GM23338 (cell line): ENCODE measurements at regions not wholly inside any gene's neighbourhood (a gene's known extent, or its start where the extent isn't known, plus 50 kb on each side); places are given as distances from the start of the nearest gene placed in this dataset.

Experiments used
- ETS1 ChIP-seq: IDR thresholded peaks from 2 replicates; pipeline ENCODE4 v1.6.1; 2016; ENCODE audit warnings: antibody characterized with exemption
- EZH2 ChIP-seq: fragments of 200-600 bp; sonication (generic); IDR thresholded peaks from one replicate; pipeline ENCODE4 v1.8.0; 2017; ENCODE audit warnings: antibody characterized with exemption, mild to moderate bottlenecking, low read depth; ENCODE audit not compliant: unreplicated experiment
- EZH2phosphoT487 ChIP-seq: fragments of 200-600 bp; sonication (generic); IDR thresholded peaks from one replicate; pipeline ENCODE4 v1.8.1; 2018; ENCODE audit warnings: antibody characterized with exemption; ENCODE audit not compliant: unreplicated experiment
- POLR2AphosphoS5 ChIP-seq: IDR thresholded peaks from 2 replicates; pipeline ENCODE4 v1.6.1; 2016; ENCODE audit warnings: antibody characterized with exemption, low read depth
- REST ChIP-seq: IDR thresholded peaks from one replicate; pipeline ENCODE4 v1.6.1; 2018; ENCODE audit warnings: antibody characterized with exemption; ENCODE audit not compliant: unreplicated experiment
- STAT1 ChIP-seq: IDR thresholded peaks from one replicate; pipeline ENCODE4 v1.6.1; 2016; ENCODE audit warnings: antibody characterized with exemption; ENCODE audit not compliant: unreplicated experiment
- ZNF331 ChIP-seq: fragments of 250-450 bp; sonication (Bioruptor Pico); IDR thresholded peaks from 2 replicates; pipeline ENCODE4 v1.5.0; 2020; ENCODE audit warnings: low read depth, mild to moderate bottlenecking, moderate library complexity
- ZNF462 ChIP-seq: fragments of 250-450 bp; sonication (Bioruptor Pico); IDR thresholded peaks from 2 replicates; pipeline ENCODE4 v1.5.0; 2020; ENCODE audit warnings: mild to moderate bottlenecking, moderate library complexity
- TF ChIP-seq, protein P1 (sequence below), 2 experiments: fragments of 200-600 bp in 1 of 2; sonication (generic) in 1 of 2; conservative IDR thresholded peaks; 2 replicates each; pipeline versions ENCODE4 v1.5.1 to v1.6.1; 2016 to 2017; ENCODE audit warnings: antibody characterized with exemption in 2 of 2, low read depth in 2 of 2, mild to moderate bottlenecking in 2 of 2, moderate library complexity in 1 of 2

DNA sequence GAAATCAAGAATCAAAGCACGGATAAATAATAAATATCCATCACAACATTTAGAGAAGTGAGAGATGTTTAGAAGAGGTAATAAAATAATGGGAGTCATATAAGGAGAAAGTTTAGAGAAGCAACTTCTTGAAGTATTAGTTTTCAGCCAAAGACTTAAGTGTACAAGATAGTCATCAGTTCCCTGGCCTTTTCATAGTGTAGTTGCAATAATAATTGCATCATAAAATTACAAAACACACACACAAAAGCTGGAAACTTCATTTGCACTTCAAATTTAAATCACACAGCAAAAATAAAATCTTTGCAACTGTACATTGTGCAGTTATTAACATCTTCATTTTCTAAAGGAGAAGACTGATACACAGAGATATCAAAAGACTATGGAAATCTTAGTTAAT is 319.1 kb upstream of the RGMB start:
- TF ChIP-seq, protein P1, sequence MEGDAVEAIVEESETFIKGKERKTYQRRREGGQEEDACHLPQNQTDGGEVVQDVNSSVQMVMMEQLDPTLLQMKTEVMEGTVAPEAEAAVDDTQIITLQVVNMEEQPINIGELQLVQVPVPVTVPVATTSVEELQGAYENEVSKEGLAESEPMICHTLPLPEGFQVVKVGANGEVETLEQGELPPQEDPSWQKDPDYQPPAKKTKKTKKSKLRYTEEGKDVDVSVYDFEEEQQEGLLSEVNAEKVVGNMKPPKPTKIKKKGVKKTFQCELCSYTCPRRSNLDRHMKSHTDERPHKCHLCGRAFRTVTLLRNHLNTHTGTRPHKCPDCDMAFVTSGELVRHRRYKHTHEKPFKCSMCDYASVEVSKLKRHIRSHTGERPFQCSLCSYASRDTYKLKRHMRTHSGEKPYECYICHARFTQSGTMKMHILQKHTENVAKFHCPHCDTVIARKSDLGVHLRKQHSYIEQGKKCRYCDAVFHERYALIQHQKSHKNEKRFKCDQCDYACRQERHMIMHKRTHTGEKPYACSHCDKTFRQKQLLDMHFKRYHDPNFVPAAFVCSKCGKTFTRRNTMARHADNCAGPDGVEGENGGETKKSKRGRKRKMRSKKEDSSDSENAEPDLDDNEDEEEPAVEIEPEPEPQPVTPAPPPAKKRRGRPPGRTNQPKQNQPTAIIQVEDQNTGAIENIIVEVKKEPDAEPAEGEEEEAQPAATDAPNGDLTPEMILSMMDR (conservative IDR thresholded peaks at IDR 0.05; ENCODE audit: low read depth in 2 of 2), result no peak
- TF ChIP-seq POLR2AphosphoS5, result no peak
- no peak for TF ChIP-seq ETS1
- TF ChIP-seq STAT1, result no peak
- no peak for TF ChIP-seq EZH2
- no peak for TF ChIP-seq EZH2phosphoT487
- TF ChIP-seq REST, result no peak
- TF ChIP-seq ZNF462 (CRISPR knock-in tag), result no peak
- no peak for TF ChIP-seq ZNF331
